Prostate gland (tissue), 2 donors: ENCODE measurements at regions not wholly inside any gene's neighbourhood (a gene's known extent, or its start where the extent isn't known, plus 50 kb on each side); places are given as distances from the start of the nearest gene placed in this dataset.

Experiments
- CTCF ChIP-seq, 4 experiments: fragments of 200-600 bp in 2 of 4; fragments of 450-650 bp in 2 of 4; sonication (generic) in 2 of 4; IDR thresholded peaks; 1 replicate in 3 of 4; 2 replicates in 1 of 4; pipeline ENCODE4 v1.5.1; 2016 to 2019; ENCODE audit warnings: antibody characterized with exemption in 4 of 4, mild to moderate bottlenecking in 2 of 4, moderate library complexity in 2 of 4
- POLR2AphosphoS5 ChIP-seq: sonication (generic); formaldehyde crosslinking; IDR thresholded peaks from one replicate; pipeline ENCODE4 v1.6.1; 2017; ENCODE audit warnings: antibody characterized with exemption

DNA sequence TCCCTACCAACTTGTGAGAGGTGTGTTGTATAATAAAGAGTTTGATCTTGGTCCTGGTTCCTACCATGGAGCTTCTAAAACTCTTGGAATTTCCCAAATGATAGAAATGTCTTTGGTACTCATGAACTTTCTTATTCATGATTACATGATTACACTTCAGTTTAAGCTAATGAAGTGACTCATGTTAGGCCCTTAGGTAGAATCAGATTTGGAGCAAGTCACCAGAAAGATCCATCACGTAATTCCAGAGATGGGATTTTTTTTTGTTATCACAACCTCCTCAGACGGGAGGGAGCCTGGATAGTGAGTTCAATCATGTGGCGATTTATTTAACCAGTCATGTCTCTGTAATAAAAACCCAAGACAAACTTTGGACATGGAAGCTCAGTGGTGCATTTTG, 1287.6 kb upstream of the ZEB2 start:
- TF ChIP-seq CTCF (IDR thresholded peaks at IDR 0.05) (no peak), POLR2AphosphoS5 (no peak)
